AML-193 (cell line): ENCODE measurements at regions not wholly inside any gene's neighbourhood (a gene's known extent, or its start where the extent isn't known, plus 50 kb on each side); places are given as distances from the start of the nearest gene placed in this dataset.
A peak's percentile ranks its signal among the peaks of the same experiment; 100 is the strongest.
"Not testable (repeated sequence)": the region's sequence is repeated elsewhere in the genome, so short reads cannot be mapped to it uniquely, and the experiment has no call there.

Source experiments
- DNase-seq, 2 experiments: peaks; one replicate each; lab custom pipeline; 2025; lab: John Stamatoyannopoulos, UW

DNA sequence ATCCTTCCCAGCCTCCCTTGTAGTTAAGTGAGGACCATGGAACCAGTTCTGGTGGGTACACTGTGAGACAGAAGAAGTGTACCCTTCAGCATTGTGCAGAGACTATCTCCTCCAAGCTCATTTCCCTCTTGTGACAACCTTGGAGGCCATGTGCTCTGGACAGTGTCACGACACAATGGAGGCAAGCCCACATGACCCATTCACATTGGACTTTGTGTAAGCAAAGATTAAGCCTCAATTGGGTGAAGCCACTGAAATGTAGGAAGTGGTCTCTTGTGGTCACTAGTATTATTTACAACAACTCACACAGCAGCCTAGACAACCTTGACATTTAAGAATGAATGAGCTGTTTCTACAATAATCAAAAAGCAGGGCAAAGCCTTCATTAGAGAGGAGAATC, 124.2 kb downstream of the INHBA start:
- no peak for DNase-seq

DNA sequence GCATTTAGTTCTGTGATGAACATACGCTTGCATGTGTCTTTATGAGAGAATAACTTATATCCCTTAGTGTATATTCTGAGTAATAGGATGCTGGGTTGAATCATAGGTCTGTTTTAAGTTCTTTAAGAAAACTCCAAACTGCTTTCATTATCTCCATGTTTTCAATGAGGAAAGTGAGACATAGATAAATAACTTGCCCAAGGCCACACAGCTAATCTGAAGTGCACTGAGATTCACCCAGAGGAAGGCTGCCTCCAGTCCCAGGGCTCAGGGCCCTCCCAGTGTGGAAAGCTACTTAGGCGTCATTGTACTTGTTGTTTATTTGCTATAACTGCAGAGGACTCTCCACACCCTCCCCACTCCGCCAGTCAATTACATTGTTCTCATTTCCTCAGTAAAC, 126.7 kb downstream of the INHBA start:
- DNase-seq: no peak

DNA sequence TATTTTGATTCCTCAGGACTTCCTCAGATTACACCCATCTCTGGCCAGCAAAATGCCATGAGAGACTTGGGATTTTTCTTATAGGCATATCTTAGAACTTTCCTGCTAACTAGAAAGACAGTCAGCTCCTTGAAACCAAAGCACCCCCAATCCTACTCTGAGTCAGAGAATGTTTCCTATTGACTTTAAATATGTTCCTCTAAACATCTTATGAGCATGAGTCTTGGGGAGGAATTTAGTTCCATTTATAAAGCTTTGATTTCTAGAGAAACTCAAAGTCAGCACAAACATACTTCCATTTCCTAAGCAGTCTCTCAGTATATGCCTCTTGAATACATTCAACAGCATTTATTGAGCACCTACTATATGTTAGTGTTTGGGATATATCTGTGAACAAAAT, 128.5 kb downstream of the INHBA start:
- DNase-seq: no peak

DNA sequence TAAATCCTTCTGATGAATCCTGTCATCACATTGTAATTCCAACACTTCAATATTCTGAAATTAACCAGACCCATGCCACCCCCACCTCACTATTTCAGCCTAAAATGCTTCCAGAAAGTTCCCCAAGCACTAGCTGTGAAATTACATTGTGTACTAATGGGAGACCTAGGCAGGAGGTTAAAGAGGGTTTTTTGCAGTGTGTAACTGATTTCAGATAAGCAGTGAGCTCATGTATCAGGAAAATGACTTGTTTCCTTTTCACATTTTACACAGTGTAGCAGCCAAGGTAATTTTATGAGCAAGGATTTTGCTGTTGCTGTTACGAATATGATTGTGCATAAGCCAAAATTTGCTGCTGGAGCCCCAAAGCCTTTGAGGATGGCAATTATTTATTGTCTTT, 129.0 kb downstream of the INHBA start:
- DNase-seq: no peak

DNA sequence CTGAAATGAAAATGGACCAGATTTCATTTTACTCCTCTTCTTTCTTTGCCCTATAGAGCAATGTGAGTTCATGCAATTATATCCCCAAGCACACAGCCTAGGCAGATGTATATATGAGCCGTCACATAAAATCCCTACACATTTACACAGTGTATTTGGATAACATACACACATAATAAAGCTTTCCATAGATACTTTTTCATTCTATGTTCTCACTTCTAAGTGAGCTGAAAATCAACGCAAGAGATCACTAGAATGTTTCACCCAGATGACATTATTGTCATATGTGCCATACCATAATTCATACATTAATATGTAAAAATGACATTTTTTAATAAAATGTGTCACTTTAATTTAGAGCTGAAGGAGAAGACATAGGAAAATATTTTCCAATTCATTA, 129.4 kb downstream of the INHBA start:
- DNase-seq: no peak

DNA sequence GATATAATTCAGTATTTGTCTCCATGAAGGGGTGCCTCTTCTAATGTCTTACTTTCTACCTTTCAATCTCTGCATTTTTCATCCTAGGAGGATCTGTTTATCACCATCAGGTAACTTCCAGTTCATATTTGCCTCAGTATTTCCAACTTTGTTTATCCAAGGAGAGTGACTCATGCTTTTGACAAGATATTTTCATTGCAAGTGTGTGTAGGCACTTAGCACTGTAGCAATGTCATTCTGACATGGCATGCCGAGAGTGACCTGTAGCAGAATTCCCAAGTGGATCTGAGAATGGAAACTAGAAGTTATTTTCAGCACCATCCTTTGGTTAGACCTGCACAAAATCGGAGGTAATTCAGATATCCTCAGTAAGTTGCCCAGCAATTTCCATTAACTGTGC, 129.9 kb downstream of the INHBA start:
- DNase-seq: no peak

DNA sequence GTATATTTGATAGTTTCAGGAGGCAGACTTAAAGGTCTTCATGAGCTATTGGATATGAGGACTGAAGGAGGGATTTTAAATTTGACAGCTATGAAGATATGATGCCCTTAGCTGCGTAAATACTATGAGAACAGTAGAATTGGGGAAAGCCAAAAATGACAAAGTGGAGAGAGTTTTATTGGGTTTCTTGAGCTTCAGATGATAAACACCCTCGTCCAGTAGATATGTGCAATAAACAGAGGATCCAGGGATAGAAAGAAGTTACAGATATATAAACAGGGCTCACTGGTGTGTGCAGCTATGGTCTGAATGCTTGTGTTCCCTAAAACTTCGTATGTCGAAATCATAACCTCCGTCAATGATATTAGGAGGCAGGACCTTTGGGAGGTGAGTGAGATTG, 131.3 kb downstream of the INHBA start:
- DNase-seq: no peak

DNA sequence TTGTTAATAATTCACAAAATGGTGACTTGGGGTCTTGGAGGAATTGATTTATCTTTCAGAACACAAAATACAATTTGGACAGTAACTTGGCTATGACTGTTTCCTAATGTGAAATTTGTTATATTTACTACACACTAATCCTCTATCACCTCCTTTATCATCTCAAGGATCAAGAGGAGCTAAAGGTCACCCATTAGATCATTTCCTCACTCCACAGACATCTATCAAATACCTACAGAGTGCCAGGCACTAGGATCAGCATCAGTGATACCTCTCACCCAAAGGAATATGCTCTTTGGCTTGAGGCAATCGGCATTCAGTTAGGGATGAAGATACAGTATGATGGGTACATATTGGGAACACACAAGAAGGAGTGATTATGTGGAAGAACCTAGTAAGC, 132.1 kb downstream of the INHBA start:
- DNase-seq: no peak

DNA sequence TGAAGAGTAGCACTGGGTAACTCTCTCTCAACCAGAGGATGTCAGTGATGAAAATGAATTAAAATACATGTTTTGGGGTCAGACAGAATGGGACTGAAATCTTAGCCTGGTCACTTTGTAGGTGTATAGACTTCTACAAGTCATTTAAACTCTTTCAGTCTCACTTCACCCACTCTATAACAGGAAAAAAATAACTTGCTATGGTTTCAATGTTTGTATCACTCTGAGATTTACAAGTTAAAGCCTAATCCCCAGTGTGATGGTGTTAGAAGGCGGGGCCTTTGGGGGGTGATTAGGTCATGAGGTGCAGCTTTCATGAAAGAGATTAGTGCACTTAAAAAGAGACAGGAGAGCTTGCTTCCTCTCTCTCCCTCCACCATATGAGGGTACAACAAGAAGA, 134.8 kb downstream of the INHBA start:
- no peak for DNase-seq

DNA sequence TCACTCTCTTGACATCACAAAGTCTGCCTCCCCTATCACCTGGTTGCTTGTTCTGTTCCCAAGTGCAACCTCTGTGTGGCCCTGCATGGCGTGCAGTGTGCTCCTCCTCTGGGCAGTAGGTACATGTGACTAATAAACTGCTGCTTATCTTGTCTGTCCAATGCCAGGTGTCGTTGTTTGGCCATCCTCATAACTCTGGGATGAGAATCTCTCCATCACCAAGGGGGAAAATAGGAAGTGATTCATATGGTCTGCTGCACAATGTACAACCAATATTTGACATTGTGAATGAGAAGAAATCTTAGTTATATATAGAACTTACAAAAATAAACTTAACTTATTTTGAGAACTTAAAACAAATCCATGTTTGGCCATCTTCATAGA, 135.2 kb downstream of the INHBA start:
- no peak for DNase-seq

DNA sequence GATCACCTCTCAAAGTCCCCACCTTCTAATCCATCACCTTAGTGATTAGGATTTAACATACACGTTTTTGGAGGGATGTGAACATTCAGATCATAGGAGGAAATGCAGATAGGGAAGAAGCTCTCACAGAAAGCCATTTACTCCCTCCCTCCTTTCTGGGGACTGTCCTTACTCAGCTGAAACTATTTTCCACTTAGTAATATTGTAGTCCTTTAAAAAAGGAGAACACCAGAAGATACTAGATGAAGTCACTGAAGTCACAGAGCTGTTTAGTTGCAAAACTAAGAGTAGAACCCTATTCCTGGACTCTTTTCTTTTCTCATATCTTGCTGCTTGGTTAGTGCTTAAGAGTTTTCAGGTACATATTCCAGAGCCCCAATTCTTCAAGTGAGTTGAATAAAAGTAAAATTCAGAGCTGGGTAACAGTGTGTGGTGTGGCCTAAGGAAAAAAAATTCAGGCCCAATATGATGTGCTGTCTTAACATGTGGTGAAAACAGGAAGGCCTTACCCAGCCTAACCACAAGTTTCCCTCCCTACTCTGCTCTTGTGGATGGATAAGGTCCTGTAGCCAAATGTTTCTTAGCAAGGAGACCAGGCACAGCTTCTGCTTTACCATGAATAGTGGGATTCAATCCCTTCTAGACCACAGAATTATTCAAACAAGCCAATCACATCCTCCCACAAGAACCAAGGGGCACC, 135.7 kb downstream of the INHBA start:
- DNase-seq: peak; percentile 67 to 77

DNA sequence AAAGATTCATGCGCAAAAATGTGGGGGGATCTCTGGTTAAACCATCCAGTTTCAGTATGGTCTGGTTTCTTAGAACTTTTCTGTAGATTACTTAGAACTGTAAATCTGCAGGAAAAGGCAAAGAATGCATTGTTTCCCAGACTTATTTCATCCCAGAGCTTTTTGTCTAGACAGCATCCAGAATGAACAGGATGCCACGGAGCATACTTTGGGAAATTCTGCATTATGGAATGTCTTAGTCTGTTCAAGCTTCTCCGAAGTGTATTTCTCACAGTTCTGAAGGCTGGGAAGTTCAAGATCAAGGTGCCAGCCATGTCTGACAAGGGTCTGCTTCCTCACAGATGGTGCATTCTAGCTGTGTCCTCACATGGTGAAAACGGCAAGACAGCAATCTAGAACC, 136.3 kb downstream of the INHBA start:
- DNase-seq: no peak

DNA sequence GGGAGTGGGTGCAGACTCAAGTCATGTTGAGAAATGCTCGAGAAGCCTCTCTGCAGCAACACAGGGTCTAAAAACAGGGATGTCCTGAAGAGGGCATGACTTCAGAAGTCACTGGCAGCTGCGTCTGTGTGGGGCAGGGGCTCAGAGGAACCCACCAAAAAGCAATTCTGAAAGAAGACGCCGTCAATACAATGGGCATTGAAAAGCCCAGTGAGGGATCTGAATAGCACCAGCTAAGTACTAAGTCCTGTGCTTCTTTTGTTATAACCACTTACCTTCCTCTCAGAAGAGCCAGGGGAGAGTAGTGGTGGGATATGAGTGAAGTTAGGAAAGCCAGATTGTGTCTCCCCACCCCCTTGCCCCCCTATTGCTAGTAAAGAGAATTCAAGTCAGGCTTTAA, 137.2 kb downstream of the INHBA start:
- no peak for DNase-seq

DNA sequence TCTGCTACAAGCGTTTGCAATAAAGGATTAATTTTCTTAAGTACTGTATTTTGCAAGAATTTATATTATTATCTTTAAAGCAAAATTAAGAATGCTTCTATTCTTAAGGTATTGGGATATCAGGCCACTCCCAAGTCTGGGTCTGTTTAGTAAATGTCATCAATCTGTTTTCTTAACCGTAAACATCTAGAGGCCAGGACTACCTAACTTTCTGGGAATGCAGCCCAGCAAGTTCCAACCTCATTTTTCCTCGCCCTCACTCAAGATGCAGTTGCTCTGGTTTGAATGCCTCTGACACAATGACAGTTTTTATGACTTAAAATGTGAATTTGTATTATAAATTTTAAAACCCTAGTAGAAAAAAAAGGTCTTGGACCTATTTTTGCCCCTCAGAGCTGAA, 143.5 kb downstream of the INHBA start:
- no peak for DNase-seq

DNA sequence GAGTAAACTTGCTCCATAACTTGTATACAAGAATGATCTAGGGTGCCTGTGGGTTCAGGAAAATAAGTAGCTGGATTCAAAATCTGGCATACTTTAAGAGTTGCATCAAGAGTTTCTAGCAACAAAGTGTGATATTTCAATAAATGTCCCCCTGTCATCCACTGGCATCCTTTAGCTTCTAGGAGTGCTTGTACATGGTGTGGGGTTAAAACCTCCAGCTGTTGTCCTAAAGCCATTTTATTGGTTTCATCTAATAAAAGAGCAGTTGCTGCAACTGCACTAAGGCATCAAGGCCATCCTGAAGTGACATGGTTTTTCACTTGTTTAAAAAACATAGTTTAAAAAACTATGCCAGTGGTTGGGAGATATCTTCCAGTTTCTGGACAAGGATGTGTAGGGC, 148.4 kb downstream of the INHBA start:
- no peak for DNase-seq

DNA sequence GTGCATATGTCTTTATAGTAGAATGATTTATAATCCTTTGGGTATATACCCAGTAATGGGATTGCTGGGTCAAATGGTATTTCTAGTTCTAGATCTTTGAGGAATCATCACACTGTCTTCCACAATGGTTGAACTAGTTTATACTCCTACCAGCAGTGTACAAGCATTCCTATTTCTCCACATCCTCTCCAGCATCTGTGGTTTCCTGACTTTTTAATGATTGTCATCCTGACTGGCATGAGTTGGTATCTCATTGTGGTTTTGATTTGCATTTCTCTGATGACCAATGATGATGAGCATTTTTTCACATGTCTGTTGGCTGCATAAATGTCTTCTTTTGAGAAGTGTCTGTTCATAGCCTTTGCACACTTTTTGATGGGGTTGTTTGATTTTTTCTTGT, 152.8 kb downstream of the INHBA start:
- not testable (repeated sequence) for DNase-seq

DNA sequence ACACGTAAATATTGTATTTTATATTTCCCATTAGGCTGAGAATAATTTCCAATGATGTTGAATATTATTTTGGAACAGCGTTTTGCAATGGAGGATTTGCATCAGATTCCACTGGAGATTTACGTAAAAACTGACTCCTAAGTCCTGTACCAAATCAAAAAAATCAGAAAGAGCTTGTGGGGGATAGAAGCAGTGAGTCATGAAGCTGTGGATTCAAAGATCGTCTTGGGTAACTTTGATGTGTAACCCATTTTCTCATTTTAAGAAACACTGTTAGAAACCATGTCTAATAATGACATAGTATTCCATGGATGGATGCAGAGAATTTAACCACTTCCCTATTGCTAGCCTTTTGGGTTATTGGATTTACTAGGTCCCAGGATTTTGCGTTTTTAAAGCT, 158.6 kb downstream of the INHBA start:
- DNase-seq: no peak

DNA sequence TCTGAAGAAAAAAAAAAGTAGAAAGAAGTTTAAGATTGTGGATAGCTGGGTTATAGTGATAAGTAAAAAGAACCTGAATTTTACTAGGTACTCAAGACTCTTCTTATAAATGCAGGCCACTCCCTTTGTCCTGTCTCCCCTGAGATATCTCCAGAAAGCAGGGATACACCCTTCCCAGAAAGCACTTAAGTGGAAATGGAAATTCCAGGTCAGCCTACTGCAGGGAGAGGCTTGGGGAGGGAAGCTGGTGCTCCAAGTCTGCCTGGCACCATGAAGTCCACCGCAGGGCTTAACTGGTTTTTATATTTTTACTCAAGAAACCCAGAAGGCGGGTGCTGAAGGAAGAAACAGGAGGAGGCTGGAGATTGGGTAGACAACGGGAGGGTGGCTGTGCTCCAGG, 162.3 kb downstream of the INHBA start:
- DNase-seq: no peak

DNA sequence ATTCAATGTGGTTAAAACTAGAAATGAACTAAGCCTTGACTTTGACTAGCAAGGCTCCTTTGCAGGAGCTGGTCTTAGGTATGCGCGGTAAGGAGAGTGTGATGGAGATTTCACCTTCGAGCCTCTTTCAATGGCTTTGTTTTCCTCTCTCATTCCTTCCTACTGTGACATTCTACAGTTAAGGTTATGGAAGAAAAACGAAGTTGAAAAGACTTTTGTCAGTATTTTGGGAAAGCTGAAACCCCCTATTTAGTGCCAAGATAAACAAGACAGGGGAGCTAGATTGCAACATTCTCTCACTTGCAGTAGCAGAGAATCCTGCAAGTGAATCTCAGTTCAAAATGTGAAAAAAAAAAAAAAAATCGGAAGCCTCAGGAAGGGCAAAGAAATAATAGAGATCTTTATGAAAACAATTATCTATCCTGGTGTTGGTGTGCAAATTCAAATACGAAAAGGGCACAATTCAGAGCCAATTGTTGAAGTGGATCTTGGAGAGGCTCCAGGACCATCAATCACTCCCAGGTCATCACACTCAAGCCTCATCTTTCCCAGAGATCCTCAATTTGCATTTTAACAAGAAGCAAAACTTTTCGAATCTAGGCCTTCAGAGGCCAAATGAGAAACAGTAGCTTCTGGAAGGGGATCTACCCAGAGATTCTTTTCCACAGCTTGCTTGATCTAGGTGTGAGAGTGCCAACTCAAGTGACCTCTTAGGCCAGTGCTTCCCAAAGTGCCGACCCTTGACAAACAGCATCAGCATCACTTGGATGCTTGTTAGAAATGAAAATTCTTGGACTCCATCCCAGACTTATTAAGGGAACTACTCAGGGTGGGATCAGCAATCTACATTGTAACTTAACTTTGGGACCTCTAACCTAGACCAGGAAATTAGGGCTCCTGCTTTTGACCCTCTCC, 163.8 kb downstream of the INHBA start:
- DNase-seq: no peak

DNA sequence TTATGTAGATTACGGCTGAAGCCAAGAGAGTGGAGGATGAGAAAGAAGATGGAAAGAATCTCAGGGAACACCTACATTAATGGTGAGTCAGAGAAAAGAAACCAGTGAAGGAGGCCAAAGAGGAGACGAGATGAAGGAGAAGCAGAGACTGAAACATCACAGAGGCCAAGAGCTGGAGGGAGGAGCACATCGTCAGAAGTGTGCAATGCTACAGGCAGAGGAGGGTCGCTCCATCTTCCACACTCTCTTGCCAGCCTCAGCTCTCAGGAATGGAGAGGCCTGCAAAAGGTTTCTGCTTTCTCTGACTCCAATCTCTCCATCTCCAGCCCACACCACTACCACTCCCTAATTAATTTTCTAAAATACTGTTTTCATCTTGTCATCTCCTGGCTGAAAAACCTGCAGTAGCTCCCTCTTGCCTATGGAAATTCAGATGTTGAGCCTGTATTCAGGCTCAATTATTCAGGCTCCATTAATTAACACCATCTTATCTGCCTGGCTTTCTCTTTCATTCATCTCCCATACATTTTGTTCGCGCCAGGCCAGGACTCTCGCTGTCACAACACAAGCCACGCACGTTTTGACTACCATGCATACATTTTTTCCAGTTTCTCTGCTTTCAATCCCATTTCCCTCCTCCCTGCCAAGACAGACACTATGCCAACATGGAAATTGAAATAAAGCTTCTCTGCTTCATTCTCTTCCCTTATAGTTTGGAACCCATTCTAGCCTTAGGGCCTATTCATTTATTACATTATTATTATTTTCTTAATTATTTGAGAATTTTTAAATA, 165.8 kb downstream of the INHBA start:
- DNase-seq: no peak

DNA sequence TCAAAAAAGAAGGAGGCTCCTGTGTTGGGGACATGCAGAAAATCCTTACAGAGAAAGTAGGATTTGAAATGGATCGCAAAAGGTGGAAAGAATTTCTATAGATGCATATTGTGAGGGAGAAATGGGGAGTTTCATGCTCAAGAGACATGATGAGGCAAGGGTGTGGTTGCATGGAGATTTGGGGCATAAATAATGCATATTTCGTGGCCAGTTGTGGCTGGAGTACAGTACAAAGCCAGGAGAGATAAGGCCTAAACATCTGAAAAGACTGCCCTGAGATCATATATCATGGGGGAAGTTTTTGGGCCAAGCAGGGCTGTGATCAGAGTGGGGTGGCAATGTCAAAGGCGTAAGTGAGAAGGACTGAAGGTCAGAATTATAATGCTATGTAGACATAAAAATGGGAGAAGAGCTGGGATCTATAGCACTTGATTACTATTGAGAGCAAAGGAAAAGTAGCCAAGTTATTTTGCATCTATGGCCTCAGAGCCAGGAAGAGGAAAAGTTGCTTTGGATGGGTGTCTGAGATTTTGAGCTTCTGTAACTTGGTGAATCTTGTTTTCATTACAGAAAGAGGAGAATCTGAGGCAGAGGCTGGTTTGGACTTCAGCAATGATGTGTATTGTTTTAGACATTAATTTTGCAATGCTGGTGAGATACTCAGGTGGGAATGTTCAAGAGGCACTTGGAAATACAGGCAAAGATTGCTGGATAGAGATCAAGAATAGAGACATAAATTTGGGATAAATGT, 166.6 kb downstream of the INHBA start:
- DNase-seq: no peak

DNA sequence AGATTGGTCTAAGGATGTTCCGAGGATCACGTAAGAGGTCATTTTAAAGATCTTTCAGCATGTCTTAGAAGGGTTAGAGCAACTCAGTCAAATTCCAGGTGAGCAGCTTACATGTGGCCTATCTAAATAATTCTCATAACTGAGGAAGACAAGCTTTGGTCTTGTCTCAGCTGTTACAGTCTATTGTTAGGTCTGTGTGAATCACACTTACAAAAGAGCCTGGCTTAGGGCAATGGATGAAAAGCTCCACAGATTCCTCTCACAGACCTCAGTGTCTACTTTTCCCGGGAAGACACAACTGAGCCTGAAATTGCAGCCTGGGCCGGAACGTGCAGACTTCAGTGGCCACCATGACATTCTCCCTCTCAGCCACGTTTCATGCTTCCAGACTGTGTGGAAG, 173.1 kb downstream of the INHBA start:
- no peak for DNase-seq
